Neural progenitor cell (in vitro differentiated cells): ENCODE measurements at regions not wholly inside any gene's neighbourhood (a gene's known extent, or its start where the extent isn't known, plus 50 kb on each side); places are given as distances from the start of the nearest gene placed in this dataset.

Source experiments
- DNase-seq: peaks from one replicate; pipeline ENCODE4 v3.0.0-alpha.2; 2016; ENCODE audit warnings: low spot score
- H2AFZ ChIP-seq: fragments of 200-600 bp; sonication (generic); replicated peaks from 2 replicates; pipeline ENCODE4 v1.6.1; 2016; ENCODE audit warnings: antibody characterized with exemption
- H3F3A ChIP-seq: fragments of 200-600 bp; sonication (generic); 2 replicates; pipeline ENCODE4 v1.6.1; 2016; ENCODE audit warnings: antibody characterized with exemption, low read depth
- H3K27ac ChIP-seq: fragments of 200-600 bp; sonication (generic); 2 replicates; pipeline ENCODE4 v1.5.1; 2016; ENCODE audit warnings: mild to moderate bottlenecking
- H3K27me3 ChIP-seq: fragments of 200-600 bp; sonication (generic); 2 replicates; pipeline ENCODE4 v1.6.1; 2016; ENCODE audit warnings: mild to moderate bottlenecking, moderate library complexity
- H3K36me3 ChIP-seq: fragments of 200-600 bp; sonication (generic); 2 replicates; pipeline ENCODE4 v1.5.1; 2016
- H3K4me1 ChIP-seq: fragments of 200-600 bp; sonication (generic); 2 replicates; pipeline ENCODE4 v1.6.1; 2016; ENCODE audit warnings: mixed run types
- H3K4me2 ChIP-seq: fragments of 200-600 bp; sonication (generic); 2 replicates; pipeline ENCODE4 v1.6.1; 2016
- H3K4me3 ChIP-seq: fragments of 200-600 bp; sonication (generic); 2 replicates; pipeline ENCODE4 v1.5.1; 2016
- H3K79me2 ChIP-seq: fragments of 200-600 bp; sonication (generic); 2 replicates; pipeline ENCODE4 v1.6.1; 2016; ENCODE audit warnings: low read depth
- H3K9ac ChIP-seq: fragments of 200-600 bp; sonication (generic); 2 replicates; pipeline ENCODE4 v1.6.1; 2016
- H3K9me3 ChIP-seq: fragments of 200-600 bp; sonication (generic); 2 replicates; pipeline ENCODE4 v1.5.1; 2016; ENCODE audit warnings: low read depth
- H4K20me1 ChIP-seq: fragments of 200-600 bp; sonication (generic); 2 replicates; pipeline ENCODE4 v1.6.1; 2016; ENCODE audit warnings: low read depth
- H3K27ac Mint-ChIP-seq: 3 replicates; pipeline ENCODE4 v1.8.0; 2021; ENCODE audit warnings: mixed read lengths
- H3K27me3 Mint-ChIP-seq: 2 replicates; pipeline ENCODE4 v1.8.0; 2022; ENCODE audit warnings: low read depth, mild to moderate bottlenecking, inconsistent platforms, moderate library complexity, mixed read lengths; ENCODE audit not compliant: insufficient read depth
- H3K36me3 Mint-ChIP-seq: 3 replicates; pipeline ENCODE4 v1.8.0; 2021; ENCODE audit warnings: mixed read lengths
- H3K4me1 Mint-ChIP-seq: 3 replicates; pipeline ENCODE4 v1.8.0; 2021; ENCODE audit warnings: mixed read lengths
- H3K4me3 Mint-ChIP-seq: 3 replicates; pipeline ENCODE4 v1.8.0; 2021; ENCODE audit warnings: mild to moderate bottlenecking, moderate library complexity, mixed read lengths
- H3K9me3 Mint-ChIP-seq: 3 replicates; pipeline ENCODE4 v1.8.0; 2020; ENCODE audit warnings: mixed read lengths
- EZH2 ChIP-seq: fragments of 200-600 bp; sonication (generic); IDR thresholded peaks from 2 replicates; pipeline ENCODE4 v1.6.1; 2017; ENCODE audit warnings: antibody characterized with exemption, mild to moderate bottlenecking, moderate library complexity
- EZH2phosphoT487 ChIP-seq: fragments of 200-600 bp; sonication (generic); IDR thresholded peaks from 2 replicates; pipeline ENCODE4 v1.6.1; 2017; ENCODE audit warnings: antibody characterized with exemption
- TF ChIP-seq, protein P1 (sequence below): fragments of 200-600 bp; sonication (generic); IDR thresholded peaks from 2 replicates; pipeline ENCODE4 v1.5.1; 2017; ENCODE audit warnings: antibody characterized with exemption, mild to moderate bottlenecking

DNA sequence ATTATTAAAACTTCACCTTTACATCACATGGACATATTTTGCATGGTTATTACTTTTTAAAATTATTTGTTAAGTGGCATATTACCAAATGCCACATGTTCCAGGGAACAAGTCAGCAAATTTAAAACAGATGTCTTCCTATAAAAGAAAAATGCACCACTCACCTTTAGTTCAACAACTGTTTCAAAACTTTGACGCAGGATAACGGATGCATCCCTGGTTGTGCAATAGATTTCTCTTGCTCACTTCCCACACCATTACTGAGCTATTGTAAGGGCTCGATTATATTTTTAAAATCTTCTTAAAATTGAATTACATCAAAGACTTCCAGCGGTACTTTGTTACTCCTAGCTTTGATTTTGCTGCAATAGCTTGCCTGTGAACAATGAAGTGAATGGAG is 93.0 kb upstream of the ARHGAP24 start:
- H3K27ac Mint-ChIP-seq, result no peak overlapping the region
- Histone ChIP-seq H4K20me1 (no peaks in the 10 kb centered on the region), H3K27ac (no peak overlapping the region), H3K4me2 (no peak overlapping the region), H3K4me3 (no peak overlapping the region), H2AFZ (no peak overlapping the region), H3K9me3 (no peaks in the 10 kb centered on the region), H3K27me3 (no peaks in the 10 kb centered on the region), H3K79me2 (no peaks in the 10 kb centered on the region), H3K9ac (no peak overlapping the region), H3F3A (no peaks in the 10 kb centered on the region), H3K4me1 (no peaks in the 10 kb centered on the region), H3K36me3 (no peaks in the 10 kb centered on the region)
- TF ChIP-seq, protein P1, sequence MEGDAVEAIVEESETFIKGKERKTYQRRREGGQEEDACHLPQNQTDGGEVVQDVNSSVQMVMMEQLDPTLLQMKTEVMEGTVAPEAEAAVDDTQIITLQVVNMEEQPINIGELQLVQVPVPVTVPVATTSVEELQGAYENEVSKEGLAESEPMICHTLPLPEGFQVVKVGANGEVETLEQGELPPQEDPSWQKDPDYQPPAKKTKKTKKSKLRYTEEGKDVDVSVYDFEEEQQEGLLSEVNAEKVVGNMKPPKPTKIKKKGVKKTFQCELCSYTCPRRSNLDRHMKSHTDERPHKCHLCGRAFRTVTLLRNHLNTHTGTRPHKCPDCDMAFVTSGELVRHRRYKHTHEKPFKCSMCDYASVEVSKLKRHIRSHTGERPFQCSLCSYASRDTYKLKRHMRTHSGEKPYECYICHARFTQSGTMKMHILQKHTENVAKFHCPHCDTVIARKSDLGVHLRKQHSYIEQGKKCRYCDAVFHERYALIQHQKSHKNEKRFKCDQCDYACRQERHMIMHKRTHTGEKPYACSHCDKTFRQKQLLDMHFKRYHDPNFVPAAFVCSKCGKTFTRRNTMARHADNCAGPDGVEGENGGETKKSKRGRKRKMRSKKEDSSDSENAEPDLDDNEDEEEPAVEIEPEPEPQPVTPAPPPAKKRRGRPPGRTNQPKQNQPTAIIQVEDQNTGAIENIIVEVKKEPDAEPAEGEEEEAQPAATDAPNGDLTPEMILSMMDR, result no peak
- no peak for TF ChIP-seq EZH2phosphoT487
- no peaks in the 10 kb centered on the region for H3K9me3 Mint-ChIP-seq
- no peaks in the 10 kb centered on the region for H3K4me1 Mint-ChIP-seq
- no peak for DNase-seq
- no peaks in the 10 kb centered on the region for H3K36me3 Mint-ChIP-seq
- no peaks in the 10 kb centered on the region for H3K27me3 Mint-ChIP-seq
- no peak overlapping the region for H3K4me3 Mint-ChIP-seq

DNA sequence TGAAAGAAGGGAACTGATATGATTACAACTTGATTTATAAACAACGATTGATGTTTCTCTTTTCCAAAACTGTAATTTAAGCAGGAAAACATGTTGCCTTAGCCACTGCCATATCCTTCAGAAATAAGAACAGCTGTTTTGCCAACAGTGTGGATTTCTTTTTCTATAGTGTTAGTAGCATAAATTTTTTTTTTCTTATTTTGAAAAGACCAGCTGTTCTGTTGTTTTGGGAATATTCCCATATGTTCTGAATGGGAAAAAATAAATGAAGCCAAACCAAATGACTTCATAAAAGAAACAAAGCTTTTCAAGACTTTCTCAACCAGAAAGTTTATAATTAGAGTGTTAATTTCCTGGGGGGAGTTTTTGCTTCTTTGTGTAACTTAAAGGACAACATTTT is 83.9 kb upstream of the ARHGAP24 start:
- no peaks in the 10 kb centered on the region for H3K4me1 Mint-ChIP-seq
- no peak overlapping the region for H3K4me3 ChIP-seq
- peaks cover 3% of the 10 kb centered on the region for H3K9me3 Mint-ChIP-seq
- H3K4me3 Mint-ChIP-seq, result no peak overlapping the region
- no peaks in the 10 kb centered on the region for H3K79me2 ChIP-seq
- no peak overlapping the region for H3K27ac Mint-ChIP-seq
- H3K27ac ChIP-seq, result no peak overlapping the region
- H3F3A ChIP-seq, result no peaks in the 10 kb centered on the region
- no peaks in the 10 kb centered on the region for H3K27me3 Mint-ChIP-seq
- DNase-seq, result no peak
- H3K36me3 Mint-ChIP-seq, result no peaks in the 10 kb centered on the region
- no peaks in the 10 kb centered on the region for H3K27me3 ChIP-seq
- H2AFZ ChIP-seq, result no peak overlapping the region
- H4K20me1 ChIP-seq, result no peaks in the 10 kb centered on the region
- no peak overlapping the region for H3K4me2 ChIP-seq
- no peaks in the 10 kb centered on the region for H3K4me1 ChIP-seq
- no peak for TF ChIP-seq EZH2
- no peaks in the 10 kb centered on the region for H3K9me3 ChIP-seq
- H3K36me3 ChIP-seq, result no peaks in the 10 kb centered on the region
- H3K9ac ChIP-seq, result no peak overlapping the region

DNA sequence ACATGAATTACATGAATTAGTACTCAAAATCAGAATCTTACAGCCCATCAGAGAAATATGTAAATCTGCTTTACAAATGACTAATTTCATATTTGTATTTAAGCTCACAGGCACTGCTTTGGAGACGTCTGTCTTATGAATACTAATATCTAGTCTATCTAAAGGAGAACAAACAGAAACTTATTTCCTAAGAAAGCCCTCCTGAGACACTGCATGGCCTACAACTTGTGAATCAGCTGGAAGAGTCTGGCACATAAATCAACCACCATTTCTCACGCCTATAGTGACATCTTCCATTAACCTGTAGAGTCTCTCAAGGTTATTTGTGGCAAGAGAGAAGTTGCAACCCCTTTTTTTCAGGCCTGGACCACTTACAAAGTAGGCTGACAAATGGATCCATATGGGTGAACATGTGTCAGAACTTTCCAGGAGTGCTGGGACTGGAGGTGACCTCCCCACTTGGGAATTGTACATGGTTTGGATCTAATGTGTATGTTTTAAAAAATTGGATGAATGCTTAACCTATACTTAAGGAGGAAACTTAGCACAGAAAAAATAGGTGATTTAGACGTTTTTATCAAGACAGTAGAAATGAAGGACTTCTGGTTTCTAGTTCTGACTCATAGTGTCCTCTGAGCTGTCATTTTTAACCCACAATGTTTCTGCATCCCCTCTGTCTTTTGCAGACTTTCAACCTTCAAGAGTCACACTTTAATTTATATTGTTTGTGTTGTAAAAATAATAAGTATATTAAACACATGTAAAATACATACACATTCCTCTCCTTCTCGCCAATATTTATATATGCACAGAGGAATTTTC is 83.2 kb upstream of the ARHGAP24 start:
- no peaks in the 10 kb centered on the region for H3F3A ChIP-seq
- H3K79me2 ChIP-seq, result no peaks in the 10 kb centered on the region
- no peak overlapping the region for H3K4me3 Mint-ChIP-seq
- no peak for TF ChIP-seq EZH2
- H3K9me3 Mint-ChIP-seq, result peaks cover 3% of the 10 kb centered on the region
- no peaks in the 10 kb centered on the region for H3K4me1 ChIP-seq
- no peak overlapping the region for H3K4me3 ChIP-seq
- H3K27ac ChIP-seq, result no peak overlapping the region
- H3K27me3 ChIP-seq, result no peaks in the 10 kb centered on the region
- no peak overlapping the region for H2AFZ ChIP-seq
- H3K9me3 ChIP-seq, result no peaks in the 10 kb centered on the region
- no peaks in the 10 kb centered on the region for H3K36me3 ChIP-seq
- H3K4me2 ChIP-seq, result no peak overlapping the region
- H3K4me1 Mint-ChIP-seq, result no peaks in the 10 kb centered on the region
- H3K36me3 Mint-ChIP-seq, result no peaks in the 10 kb centered on the region
- DNase-seq, result no peak
- no peak overlapping the region for H3K9ac ChIP-seq
- no peaks in the 10 kb centered on the region for H3K27me3 Mint-ChIP-seq
- H4K20me1 ChIP-seq, result no peaks in the 10 kb centered on the region
- no peak overlapping the region for H3K27ac Mint-ChIP-seq

DNA sequence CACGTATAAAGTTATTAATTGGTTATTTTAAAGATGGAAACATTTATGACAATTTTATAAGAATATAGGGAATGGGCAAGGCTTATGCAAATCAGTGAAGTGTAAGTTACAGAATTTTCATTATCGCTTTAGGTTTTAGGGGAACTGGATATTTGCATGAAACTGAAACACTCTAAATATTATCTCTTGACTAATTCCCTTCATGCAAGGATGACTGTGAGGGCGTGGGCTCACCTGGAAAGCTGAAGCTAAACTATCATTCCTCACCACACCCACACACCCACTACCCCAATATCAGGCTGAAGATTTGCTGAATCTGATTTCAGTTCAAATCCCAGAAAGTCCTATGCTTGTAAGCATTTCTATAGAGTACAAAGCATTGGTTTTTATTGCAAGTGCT is 81.7 kb upstream of the ARHGAP24 start:
- TF ChIP-seq EZH2, result no peak
- no peak for TF ChIP-seq EZH2phosphoT487
- TF ChIP-seq, protein P1, result no peak
- no peaks in the 10 kb centered on the region for H3K27me3 ChIP-seq

More for the DNA sequence above, 81.7 kb upstream of the ARHGAP24 start:
- H3K4me1 Mint-ChIP-seq, result no peaks in the 10 kb centered on the region
- H3K27ac Mint-ChIP-seq, result no peak overlapping the region
- H3K79me2 ChIP-seq, result no peaks in the 10 kb centered on the region
- no peak overlapping the region for H3K4me2 ChIP-seq
- no peaks in the 10 kb centered on the region for H3K9me3 ChIP-seq
- H3K36me3 Mint-ChIP-seq, result no peaks in the 10 kb centered on the region
- no peak overlapping the region for H3K4me3 Mint-ChIP-seq
- no peaks in the 10 kb centered on the region for H3K36me3 ChIP-seq
- no peak overlapping the region for H3K9ac ChIP-seq
- no peaks in the 10 kb centered on the region for H4K20me1 ChIP-seq
- no peak for DNase-seq
- no peak overlapping the region for H3K27ac ChIP-seq
- no peaks in the 10 kb centered on the region for H3K4me1 ChIP-seq
- no peaks in the 10 kb centered on the region for H3K27me3 Mint-ChIP-seq
- H3F3A ChIP-seq, result no peaks in the 10 kb centered on the region
- no peak overlapping the region for H2AFZ ChIP-seq
- H3K9me3 Mint-ChIP-seq, result peaks cover 3% of the 10 kb centered on the region
- H3K4me3 ChIP-seq, result no peak overlapping the region
